ENCODE measurements at regions not wholly inside any gene's neighbourhood (a gene's known extent, or its start where the extent isn't known, plus 50 kb on each side); places are given as distances from the start of the nearest gene placed in this dataset.
A peak's percentile ranks its signal among the peaks of the same experiment; 100 is the strongest.

DNA sequence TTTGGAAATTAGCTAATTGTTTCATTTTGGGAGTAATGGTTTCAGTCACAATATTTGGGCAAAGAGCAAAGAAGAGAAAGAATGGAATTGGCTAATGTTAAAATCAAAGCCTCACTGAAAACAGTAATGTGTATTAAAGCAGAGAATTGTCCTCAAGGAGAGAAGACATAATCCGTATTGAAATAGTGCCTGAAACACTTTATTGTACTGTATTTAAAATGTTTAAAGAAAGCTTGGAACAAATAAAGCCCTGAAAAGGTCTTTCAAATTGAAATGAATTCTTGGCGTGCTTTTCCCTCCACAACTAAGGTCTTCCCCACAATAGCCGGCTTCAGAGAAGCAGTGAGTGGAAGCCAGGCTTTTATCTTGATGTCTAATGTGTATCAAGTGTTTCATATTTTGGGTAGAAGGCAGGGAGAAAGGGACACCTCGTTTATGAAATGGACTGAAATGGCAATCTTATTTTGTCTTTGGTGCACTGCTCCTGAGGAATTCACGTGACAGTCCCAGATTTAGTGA is 212.9 kb upstream of the CRY1 start:
- Histone ChIP-seq H3K9ac (ENCODE audit: low read depth, low read length) (no peak overlapping the region), H3K4me3 (ENCODE audit: low read length) (no peak overlapping the region), H3K27ac (ENCODE audit: low read depth, low read length) (peak overlapping the region; percentile 32; the same call in 1 of the 2 replicates), H3K36me3 (ENCODE audit: insufficient read depth, low read length) (no peaks in the 10 kb centered on the region), H3K4me1 (ENCODE audit: insufficient read depth, low read length) (peaks cover 20% of the 10 kb centered on the region), H3K9me3 (ENCODE audit: insufficient read depth, low read depth, low read length) (no peaks in the 10 kb centered on the region), H3K27me3 (ENCODE audit: insufficient read depth, low read length) (no peaks in the 10 kb centered on the region)
- 44% methylated on average over 4 of the region's 5 CpGs for WGBS

DNA sequence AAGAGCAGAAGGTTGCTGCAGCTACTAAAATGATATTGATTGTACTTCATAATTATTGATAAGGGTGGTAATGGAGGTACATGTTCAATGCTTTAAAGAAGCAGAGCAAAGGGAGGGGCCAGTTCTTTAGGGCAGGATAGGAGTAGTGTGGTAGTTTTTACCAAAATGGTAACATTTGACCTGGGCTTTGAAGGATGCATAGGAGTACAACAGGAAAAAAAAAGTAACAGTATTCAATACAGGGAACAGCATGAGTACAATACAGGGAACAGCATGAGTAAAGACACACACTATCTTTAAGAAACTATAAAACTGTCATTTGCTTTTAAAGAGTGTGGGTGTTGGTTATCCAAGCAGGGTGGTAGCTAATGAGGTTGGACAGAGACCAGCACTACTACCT is 215.0 kb upstream of the CRY1 start:
- H3K27ac ChIP-seq (ENCODE audit: low read depth, low read length) = no peak overlapping the region
- H3K9me3 ChIP-seq (ENCODE audit: insufficient read depth, low read depth, low read length) = no peaks in the 10 kb centered on the region
- H3K4me3 ChIP-seq (ENCODE audit: low read length) = no peak overlapping the region
- no peak overlapping the region for H3K9ac ChIP-seq (ENCODE audit: low read depth, low read length)
- H3K4me1 ChIP-seq (ENCODE audit: insufficient read depth, low read length) = peaks cover 20% of the 10 kb centered on the region
- H3K27me3 ChIP-seq (ENCODE audit: insufficient read depth, low read length) = no peaks in the 10 kb centered on the region; the same call in 1 of the 2 replicates
- no peaks in the 10 kb centered on the region for H3K36me3 ChIP-seq (ENCODE audit: insufficient read depth, low read length)

DNA sequence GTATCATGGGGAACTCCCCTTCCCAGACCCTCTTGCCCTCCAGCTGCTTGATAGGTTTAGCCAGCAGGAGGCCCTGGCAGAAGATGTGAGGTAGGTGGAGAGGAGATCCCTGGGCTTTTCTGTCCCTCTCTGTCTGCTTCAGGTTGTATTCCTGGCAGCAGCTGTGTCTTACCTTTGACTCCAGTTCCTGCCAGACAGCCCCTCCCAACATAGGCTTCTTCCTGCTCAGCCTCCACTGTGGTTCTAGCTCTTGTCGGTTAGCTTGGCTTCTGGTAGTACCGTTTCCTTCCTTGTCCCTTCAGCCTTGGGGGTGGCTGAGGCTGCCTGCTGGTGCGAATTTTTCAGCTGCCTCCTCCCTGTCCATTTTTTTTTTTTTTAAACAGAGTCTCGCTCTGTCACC is 215.7 kb upstream of the CRY1 start:
- 93% methylated on average over 4 of the region's 4 CpGs for WGBS
- no peak overlapping the region for H3K9ac ChIP-seq (ENCODE audit: low read depth, low read length)
- H3K4me3 ChIP-seq (ENCODE audit: low read length) = no peak overlapping the region
- no peak overlapping the region for H3K27ac ChIP-seq (ENCODE audit: low read depth, low read length)
- peaks cover 20% of the 10 kb centered on the region for H3K4me1 ChIP-seq (ENCODE audit: insufficient read depth, low read length)
- no peaks in the 10 kb centered on the region; the same call in 1 of the 2 replicates for H3K27me3 ChIP-seq (ENCODE audit: insufficient read depth, low read length)
- H3K9me3 ChIP-seq (ENCODE audit: insufficient read depth, low read depth, low read length) = no peaks in the 10 kb centered on the region
- H3K36me3 ChIP-seq (ENCODE audit: insufficient read depth, low read length) = no peaks in the 10 kb centered on the region

DNA sequence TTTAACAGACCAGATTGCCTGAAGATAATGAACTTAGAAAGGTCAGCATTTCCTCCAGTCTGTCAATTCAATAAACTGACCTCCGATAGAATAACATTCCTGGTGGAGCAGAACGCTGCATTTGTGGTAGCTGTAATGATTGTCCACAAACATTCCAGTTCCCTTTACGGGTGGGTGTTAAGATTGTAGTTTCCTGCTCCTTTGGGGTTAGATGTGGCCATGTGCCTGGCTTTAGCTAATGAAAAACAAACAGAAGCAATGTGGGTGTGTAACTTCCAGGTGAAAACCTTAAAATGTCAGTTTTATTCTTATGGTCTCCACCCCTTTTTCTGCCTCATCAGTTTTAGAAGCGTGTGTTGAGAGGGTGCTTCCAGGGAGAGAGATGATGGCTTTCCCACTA is 217.3 kb upstream of the CRY1 start:
- Histone ChIP-seq H3K36me3 (ENCODE audit: insufficient read depth, low read length) (no peaks in the 10 kb centered on the region), H3K27ac (ENCODE audit: low read depth, low read length) (no peak overlapping the region), H3K4me1 (ENCODE audit: insufficient read depth, low read length) (peaks cover 12% of the 10 kb centered on the region), H3K4me3 (ENCODE audit: low read length) (no peak overlapping the region), H3K27me3 (ENCODE audit: insufficient read depth, low read length) (peaks cover 13% of the 10 kb centered on the region), H3K9me3 (ENCODE audit: insufficient read depth, low read depth, low read length) (no peaks in the 10 kb centered on the region), H3K9ac (ENCODE audit: low read depth, low read length) (no peak overlapping the region)
- 92% methylated on average over 4 of the region's 4 CpGs for WGBS

DNA sequence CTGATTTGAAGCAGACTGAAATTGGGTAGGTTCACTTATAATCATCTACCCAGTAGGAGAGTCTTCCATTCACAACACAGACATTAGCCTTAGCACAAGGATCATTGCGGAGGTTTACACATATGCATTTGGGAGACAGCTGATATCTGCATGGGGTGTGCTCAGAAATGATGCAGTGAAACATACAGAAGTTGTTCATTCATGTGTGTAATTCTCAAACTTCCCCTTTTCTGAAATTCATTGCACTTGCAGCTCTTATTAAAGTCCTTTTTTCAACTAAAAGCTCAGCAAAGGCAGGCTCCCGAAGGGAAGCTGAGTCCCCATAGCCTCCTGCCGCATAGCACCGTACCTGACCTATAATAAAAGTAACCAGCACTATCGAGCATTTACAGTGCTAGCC is 218.3 kb upstream of the CRY1 start:
- 95% methylated on average over 5 of the region's 5 CpGs for WGBS
- no peaks in the 10 kb centered on the region for H3K36me3 ChIP-seq (ENCODE audit: insufficient read depth, low read length)
- H3K4me1 ChIP-seq (ENCODE audit: insufficient read depth, low read length) = peaks cover 1% of the 10 kb centered on the region; the same call in 1 of the 2 replicates
- H3K9me3 ChIP-seq (ENCODE audit: insufficient read depth, low read depth, low read length) = no peaks in the 10 kb centered on the region
- H3K4me3 ChIP-seq (ENCODE audit: low read length) = no peak overlapping the region
- no peak overlapping the region for H3K27ac ChIP-seq (ENCODE audit: low read depth, low read length)
- H3K9ac ChIP-seq (ENCODE audit: low read depth, low read length) = no peak overlapping the region
- peaks cover 13% of the 10 kb centered on the region for H3K27me3 ChIP-seq (ENCODE audit: insufficient read depth, low read length)

DNA sequence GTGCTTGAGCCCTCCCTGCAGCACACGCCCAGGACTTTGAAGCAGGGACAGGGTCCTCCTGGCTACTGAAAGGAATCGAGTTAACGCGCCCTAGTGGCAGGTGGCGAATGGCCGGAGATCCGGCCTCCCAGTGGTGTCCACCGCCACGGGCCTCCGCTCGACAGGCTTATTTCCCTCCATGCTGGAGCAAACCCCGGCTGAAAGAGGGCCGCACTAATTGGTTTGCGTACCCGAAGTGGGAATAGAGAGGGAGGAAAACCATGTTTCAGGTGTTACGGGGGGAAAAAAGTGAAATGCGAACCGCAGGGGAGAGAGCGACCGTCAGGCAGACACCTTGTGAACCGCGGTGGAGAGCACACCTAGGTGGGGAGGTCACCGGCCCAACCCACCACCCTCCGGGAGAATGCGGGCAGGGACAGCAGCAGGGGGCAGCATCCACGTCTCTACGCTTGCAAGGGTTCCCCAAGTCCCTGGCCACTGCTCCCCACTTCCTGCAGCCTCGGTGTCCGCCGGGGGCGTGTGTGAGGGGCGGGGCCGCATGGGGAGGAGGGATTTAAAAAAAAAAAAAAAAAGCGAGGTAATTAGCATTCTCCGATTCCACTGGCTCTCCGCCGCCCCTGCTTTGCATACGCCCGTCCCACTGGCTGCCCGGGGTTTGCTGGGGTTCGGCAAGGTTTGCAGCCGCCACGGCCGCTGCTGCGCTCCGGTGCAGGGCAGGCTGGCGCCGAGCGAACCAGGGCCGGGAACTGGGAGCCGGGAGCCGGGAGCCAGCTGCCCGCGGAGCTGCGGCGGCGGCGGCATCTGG is 224.6 kb upstream of the CRY1 start:
- H3K9ac ChIP-seq (ENCODE audit: low read depth, low read length) = peak overlapping the region; percentile 48; the same call in 1 of the 2 replicates
- no peak overlapping the region for H3K27ac ChIP-seq (ENCODE audit: low read depth, low read length)

DNA sequence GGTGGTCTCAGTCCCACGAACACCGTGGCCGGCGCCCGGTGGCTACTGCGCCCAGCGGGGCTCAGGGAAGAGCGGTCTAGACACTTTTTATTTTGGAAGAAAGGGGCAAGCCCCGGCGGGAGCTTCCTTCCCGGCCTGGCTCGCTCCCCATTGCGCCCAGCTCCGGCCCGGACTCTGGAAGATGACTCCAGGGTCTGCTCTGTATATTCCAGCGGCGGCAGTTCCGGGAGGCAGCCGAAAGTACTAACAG is 225.1 kb upstream of the CRY1 start:
- H3K27me3 ChIP-seq (ENCODE audit: insufficient read depth, low read length) = peaks cover 72% of the 10 kb centered on the region
- H3K4me1 ChIP-seq (ENCODE audit: insufficient read depth, low read length) = peaks cover 4% of the 10 kb centered on the region
- H3K4me3 ChIP-seq (ENCODE audit: low read length) = peak overlapping the region; percentile 64
- WGBS = under 1% methylated on average over 19 of the region's 19 CpGs
- no peaks in the 10 kb centered on the region for H3K36me3 ChIP-seq (ENCODE audit: insufficient read depth, low read length)
- peak overlapping the region; percentile 48 for H3K9ac ChIP-seq (ENCODE audit: low read depth, low read length)
- H3K9me3 ChIP-seq (ENCODE audit: insufficient read depth, low read depth, low read length) = no peaks in the 10 kb centered on the region
- H3K27ac ChIP-seq (ENCODE audit: low read depth, low read length) = no peak overlapping the region

More for the DNA sequence above, 224.6 kb upstream of the CRY1 start:
- Histone ChIP-seq H3K9me3 (ENCODE audit: insufficient read depth, low read depth, low read length) (no peaks in the 10 kb centered on the region), H3K27me3 (ENCODE audit: insufficient read depth, low read length) (peaks cover 67% of the 10 kb centered on the region), H3K4me1 (ENCODE audit: insufficient read depth, low read length) (peaks cover 4% of the 10 kb centered on the region), H3K36me3 (ENCODE audit: insufficient read depth, low read length) (no peaks in the 10 kb centered on the region), H3K4me3 (ENCODE audit: low read length) (peak overlapping the region; percentile 64)
- under 1% methylated on average over 58 of the region's 58 CpGs for WGBS

DNA sequence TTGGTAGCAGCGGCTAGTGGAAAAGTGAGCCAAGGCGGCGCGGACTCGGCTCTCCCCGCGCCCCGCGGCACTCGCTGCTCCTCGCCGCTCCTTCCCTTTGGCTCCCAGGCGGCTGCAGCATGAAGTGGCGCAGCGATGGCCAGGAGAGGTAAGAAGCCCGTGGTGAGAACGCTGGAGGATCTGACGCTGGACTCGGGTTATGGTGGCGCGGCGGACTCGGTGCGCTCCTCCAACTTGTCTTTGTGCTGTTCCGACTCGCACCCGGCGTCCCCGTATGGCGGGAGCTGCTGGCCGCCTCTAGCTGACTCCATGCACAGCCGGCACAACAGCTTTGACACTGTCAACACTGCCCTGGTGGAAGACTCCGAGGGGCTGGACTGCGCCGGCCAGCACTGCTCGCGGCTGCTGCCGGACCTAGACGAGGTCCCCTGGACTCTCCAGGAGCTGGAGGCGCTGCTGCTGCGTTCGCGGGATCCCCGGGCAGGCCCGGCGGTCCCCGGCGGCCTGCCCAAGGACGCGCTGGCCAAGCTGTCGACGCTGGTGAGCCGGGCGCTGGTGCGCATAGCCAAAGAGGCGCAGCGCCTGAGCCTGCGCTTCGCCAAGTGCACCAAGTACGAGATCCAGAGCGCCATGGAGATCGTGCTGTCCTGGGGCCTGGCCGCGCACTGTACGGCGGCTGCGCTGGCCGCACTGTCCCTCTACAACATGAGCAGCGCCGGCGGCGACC is 225.6 kb upstream of the CRY1 start:
- H3K27me3 ChIP-seq (ENCODE audit: insufficient read depth, low read length) = peaks cover 74% of the 10 kb centered on the region
- WGBS = under 1% methylated on average over 72 of the region's 72 CpGs
- no peak overlapping the region for H3K27ac ChIP-seq (ENCODE audit: low read depth, low read length)
- peak overlapping the region; percentile 48 for H3K9ac ChIP-seq (ENCODE audit: low read depth, low read length)
- H3K9me3 ChIP-seq (ENCODE audit: insufficient read depth, low read depth, low read length) = no peaks in the 10 kb centered on the region
- no peaks in the 10 kb centered on the region for H3K36me3 ChIP-seq (ENCODE audit: insufficient read depth, low read length)
- peaks cover 4% of the 10 kb centered on the region for H3K4me1 ChIP-seq (ENCODE audit: insufficient read depth, low read length)
- peak overlapping the region; percentile 64 for H3K4me3 ChIP-seq (ENCODE audit: low read length)

DNA sequence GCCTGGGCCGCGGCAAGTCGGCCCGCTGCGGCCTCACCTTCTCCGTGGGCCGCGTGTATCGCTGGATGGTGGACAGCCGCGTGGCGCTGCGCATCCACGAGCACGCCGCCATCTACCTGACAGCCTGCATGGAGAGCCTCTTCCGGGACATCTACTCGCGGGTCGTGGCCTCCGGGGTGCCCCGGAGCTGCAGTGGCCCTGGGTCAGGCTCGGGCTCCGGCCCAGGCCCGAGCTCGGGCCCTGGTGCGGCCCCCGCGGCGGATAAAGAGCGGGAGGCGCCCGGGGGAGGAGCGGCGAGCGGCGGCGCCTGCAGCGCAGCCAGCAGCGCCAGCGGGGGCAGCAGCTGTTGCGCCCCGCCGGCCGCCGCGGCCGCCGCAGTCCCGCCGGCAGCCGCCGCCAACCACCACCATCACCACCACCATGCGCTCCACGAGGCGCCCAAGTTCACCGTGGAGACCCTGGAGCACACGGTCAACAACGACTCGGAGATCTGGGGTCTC is 226.2 kb upstream of the CRY1 start:
- Histone ChIP-seq H3K9me3 (ENCODE audit: insufficient read depth, low read depth, low read length) (no peaks in the 10 kb centered on the region), H3K4me3 (ENCODE audit: low read length) (peak overlapping the region; percentile 64), H3K27ac (ENCODE audit: low read depth, low read length) (no peak overlapping the region), H3K9ac (ENCODE audit: low read depth, low read length) (no peak overlapping the region; the same call in 1 of the 2 replicates), H3K27me3 (ENCODE audit: insufficient read depth, low read length) (peaks cover 71% of the 10 kb centered on the region), H3K4me1 (ENCODE audit: insufficient read depth, low read length) (peaks cover 4% of the 10 kb centered on the region), H3K36me3 (ENCODE audit: insufficient read depth, low read length) (no peaks in the 10 kb centered on the region)
- under 1% methylated on average over 60 of the region's 60 CpGs for WGBS

DNA sequence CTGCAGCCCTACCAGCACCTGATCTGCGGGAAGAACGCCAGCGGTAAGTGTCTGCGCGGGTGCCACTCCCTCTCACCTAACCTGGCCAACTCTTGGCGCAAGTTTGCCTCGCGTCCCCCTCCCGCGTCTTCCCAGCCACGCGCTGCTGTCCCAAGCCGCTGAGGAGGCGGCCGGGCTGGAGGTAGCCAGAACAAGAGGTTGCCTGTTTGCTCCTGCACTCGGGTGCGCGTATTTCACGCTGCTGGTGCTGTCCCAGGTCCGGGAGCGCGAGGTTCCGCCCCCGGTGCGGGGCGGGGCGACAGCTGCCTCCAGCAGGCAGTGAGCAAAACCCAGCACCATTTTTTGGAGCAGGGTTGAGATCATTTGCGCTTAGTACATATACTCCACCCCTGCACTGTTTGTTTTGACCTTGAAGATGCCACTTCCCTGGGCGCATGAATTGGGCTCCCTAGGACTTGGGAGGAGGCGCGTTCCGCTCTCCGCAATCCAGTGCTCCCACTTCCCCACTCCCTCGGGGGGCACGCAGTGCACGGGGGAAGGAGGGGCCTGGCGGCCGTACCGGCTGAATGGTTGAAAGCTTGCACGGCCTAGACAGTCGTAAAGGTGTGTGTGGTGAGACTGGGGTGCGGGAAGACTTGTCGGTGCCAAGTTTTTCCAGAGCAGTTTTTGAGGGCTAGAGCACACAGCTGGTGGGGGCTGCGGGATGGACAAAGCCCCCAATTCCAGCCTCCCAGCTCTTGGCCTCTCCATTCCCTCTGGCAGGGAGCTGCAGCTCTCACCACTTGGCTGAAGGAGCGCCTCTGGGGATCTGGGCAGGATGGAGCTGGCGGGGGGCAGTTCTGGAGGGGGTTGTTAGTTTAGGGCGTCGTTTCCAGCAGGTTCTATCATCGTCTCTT is 226.9 kb upstream of the CRY1 start:
- Histone ChIP-seq H3K4me3 (ENCODE audit: low read length) (peak overlapping the region; percentile 64), H3K9me3 (ENCODE audit: insufficient read depth, low read depth, low read length) (no peaks in the 10 kb centered on the region), H3K9ac (ENCODE audit: low read depth, low read length) (no peak overlapping the region; the same call in 1 of the 2 replicates), H3K4me1 (ENCODE audit: insufficient read depth, low read length) (peaks cover 4% of the 10 kb centered on the region), H3K27ac (ENCODE audit: low read depth, low read length) (no peak overlapping the region), H3K27me3 (ENCODE audit: insufficient read depth, low read length) (peaks cover 64% of the 10 kb centered on the region), H3K36me3 (ENCODE audit: insufficient read depth, low read length) (no peaks in the 10 kb centered on the region)
- WGBS = 2% methylated on average over 49 of the region's 49 CpGs

Data from HUES64 (cell line).